SK-N-SH (cell line): ENCODE measurements at regions not wholly inside any gene's neighbourhood (a gene's known extent, or its start where the extent isn't known, plus 50 kb on each side); places are given as distances from the start of the nearest gene placed in this dataset.

Source experiments
- CHD2 ChIP-seq: fragments of 150-350 bp; IDR thresholded peaks from 2 replicates; pipeline ENCODE4 v1.6.1; 2018; ENCODE audit warnings: low read length; ENCODE audit not compliant: partially characterized antibody
- CTCF ChIP-seq: fragments of 200-600 bp; sonication (generic); IDR thresholded peaks from 2 replicates; pipeline ENCODE4 v1.6.1; 2017; ENCODE audit warnings: antibody characterized with exemption, mild to moderate bottlenecking, moderate library complexity
- MXI1 ChIP-seq: IDR thresholded peaks from 2 replicates; pipeline ENCODE4 v1.6.1; 2012; ENCODE audit warnings: mild to moderate bottlenecking, low read depth, low read length, improper control_type of control experiment
- NFIC ChIP-seq: IDR thresholded peaks from 2 replicates; pipeline ENCODE4 v1.4.0; 2012; ENCODE audit warnings: borderline replicate concordance
- NRF1 ChIP-seq: IDR thresholded peaks from 2 replicates; pipeline ENCODE4 v1.6.1; 2012; ENCODE audit warnings: low read depth, mild to moderate bottlenecking, low read length
- RXRA ChIP-seq: IDR thresholded peaks from 2 replicates; pipeline ENCODE4 v1.4.0; 2012; ENCODE audit warnings: low read depth, mild to moderate bottlenecking, borderline replicate concordance
- SIN3A ChIP-seq: IDR thresholded peaks from 2 replicates; pipeline ENCODE4 v1.6.1; 2012; ENCODE audit warnings: low read depth, mild to moderate bottlenecking, low read length, moderate library complexity, borderline replicate concordance
- YY1 ChIP-seq: IDR thresholded peaks from 2 replicates; pipeline ENCODE4 v1.4.0; 2012; ENCODE audit warnings: low read depth, mild to moderate bottlenecking
- TF ChIP-seq, protein P1 (sequence below): IDR thresholded peaks from 2 replicates; pipeline ENCODE4 v1.4.0; 2012; ENCODE audit warnings: low read depth

GRCh38 chr15:87492321-87492720, 764.2 kb downstream of the NTRK3 start:
- TF ChIP-seq YY1 (no peak), MXI1 (no peak), CTCF (no peak), NFIC (no peak), NRF1 (no peak), CHD2 (no peak), SIN3A (no peak), RXRA (no peak)
- TF ChIP-seq, protein P1, sequence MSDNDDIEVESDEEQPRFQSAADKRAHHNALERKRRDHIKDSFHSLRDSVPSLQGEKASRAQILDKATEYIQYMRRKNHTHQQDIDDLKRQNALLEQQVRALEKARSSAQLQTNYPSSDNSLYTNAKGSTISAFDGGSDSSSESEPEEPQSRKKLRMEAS = no peak
